ENCODE measurements at regions not wholly inside any gene's neighbourhood (a gene's known extent, or its start where the extent isn't known, plus 50 kb on each side); places are given as distances from the start of the nearest gene placed in this dataset.

DNA sequence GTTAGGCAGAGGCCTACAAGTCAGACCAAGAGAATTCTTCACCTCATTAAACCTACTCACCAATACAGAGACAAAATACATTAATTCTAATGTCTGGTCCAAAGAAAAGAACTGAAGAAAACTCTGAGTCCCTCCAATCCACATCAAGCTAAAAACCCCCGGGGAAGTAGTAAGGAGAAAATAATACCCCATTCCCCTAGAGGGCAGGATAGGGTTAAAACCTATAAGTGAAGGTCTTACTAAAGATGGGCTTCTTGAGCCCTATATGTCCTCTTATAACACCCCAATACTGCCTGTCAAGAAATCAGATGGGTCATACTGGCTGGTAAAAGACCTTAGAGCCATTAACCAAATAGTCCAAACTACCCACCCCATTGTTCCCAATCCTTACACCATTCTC lies 141.3 kb upstream of the TMEM106B start:
- H4K20me1 ChIP-seq (ENCODE audit: control insufficient read depth, insufficient read depth, low read depth, low read length): no peaks in the 10 kb centered on the region
- H3K27ac ChIP-seq (ENCODE audit: low read depth, low read length): no peak overlapping the region
- H3K4me3 ChIP-seq (ENCODE audit: low read length): no peak overlapping the region
- H3K9me2 ChIP-seq (replicated peaks; ENCODE audit: control insufficient read depth, low read length): no peaks in the 10 kb centered on the region
- H3K4me2 ChIP-seq (ENCODE audit: low read length): no peak overlapping the region
- H3K79me2 ChIP-seq (ENCODE audit: control insufficient read depth, low read length): no peaks in the 10 kb centered on the region
- H3K4me1 ChIP-seq (ENCODE audit: control insufficient read depth, low read length): no peaks in the 10 kb centered on the region
- H3K27me3 ChIP-seq (ENCODE audit: control insufficient read depth, low read length): no peaks in the 10 kb centered on the region
- TF ChIP-seq EZH2phosphoT487 (IDR thresholded peaks at IDR 0.05; ENCODE audit: borderline replicate concordance, low read length): no peak
- TF ChIP-seq, protein P1, sequence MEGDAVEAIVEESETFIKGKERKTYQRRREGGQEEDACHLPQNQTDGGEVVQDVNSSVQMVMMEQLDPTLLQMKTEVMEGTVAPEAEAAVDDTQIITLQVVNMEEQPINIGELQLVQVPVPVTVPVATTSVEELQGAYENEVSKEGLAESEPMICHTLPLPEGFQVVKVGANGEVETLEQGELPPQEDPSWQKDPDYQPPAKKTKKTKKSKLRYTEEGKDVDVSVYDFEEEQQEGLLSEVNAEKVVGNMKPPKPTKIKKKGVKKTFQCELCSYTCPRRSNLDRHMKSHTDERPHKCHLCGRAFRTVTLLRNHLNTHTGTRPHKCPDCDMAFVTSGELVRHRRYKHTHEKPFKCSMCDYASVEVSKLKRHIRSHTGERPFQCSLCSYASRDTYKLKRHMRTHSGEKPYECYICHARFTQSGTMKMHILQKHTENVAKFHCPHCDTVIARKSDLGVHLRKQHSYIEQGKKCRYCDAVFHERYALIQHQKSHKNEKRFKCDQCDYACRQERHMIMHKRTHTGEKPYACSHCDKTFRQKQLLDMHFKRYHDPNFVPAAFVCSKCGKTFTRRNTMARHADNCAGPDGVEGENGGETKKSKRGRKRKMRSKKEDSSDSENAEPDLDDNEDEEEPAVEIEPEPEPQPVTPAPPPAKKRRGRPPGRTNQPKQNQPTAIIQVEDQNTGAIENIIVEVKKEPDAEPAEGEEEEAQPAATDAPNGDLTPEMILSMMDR (IDR thresholded peaks at IDR 0.05; ENCODE audit: low read depth, low read length, poor library complexity, severe bottlenecking): no peak
- no peaks in the 10 kb centered on the region for H3K36me3 ChIP-seq (ENCODE audit: control insufficient read depth, low read length)
- no peaks in the 10 kb centered on the region for H3F3A ChIP-seq (ENCODE audit: control insufficient read depth, insufficient read depth)
- H3K9me3 ChIP-seq (ENCODE audit: control insufficient read depth, insufficient read depth, low read length): no peaks in the 10 kb centered on the region

DNA sequence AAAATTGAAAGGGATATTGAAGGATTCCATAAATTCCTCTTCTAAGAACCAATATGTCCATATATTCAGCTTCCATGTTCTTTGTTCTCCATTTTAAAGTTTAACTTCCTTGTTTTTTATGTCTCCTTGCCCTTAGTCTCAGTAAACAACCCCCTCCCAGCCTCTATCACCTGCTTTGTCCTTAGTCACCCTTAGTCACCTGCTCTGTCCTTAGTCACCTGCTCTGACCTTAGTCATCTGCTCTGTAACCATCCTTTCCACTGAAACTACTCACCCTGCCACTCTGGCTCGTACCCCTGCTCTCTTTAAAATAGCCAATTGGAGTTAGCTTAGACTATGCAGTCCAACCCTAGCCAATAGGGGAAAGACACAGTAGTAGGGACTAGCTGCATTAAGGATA lies 136.2 kb upstream of the TMEM106B start:
- peaks cover 8% of the 10 kb centered on the region; the same call in 1 of the 2 replicates for H3K9me3 ChIP-seq (ENCODE audit: control insufficient read depth, insufficient read depth, low read length)
- no peaks in the 10 kb centered on the region for H3K79me2 ChIP-seq (ENCODE audit: control insufficient read depth, low read length)
- H3K27me3 ChIP-seq (ENCODE audit: control insufficient read depth, low read length): no peaks in the 10 kb centered on the region
- no peaks in the 10 kb centered on the region for H4K20me1 ChIP-seq (ENCODE audit: control insufficient read depth, insufficient read depth, low read depth, low read length)
- no peak overlapping the region for H3K27ac ChIP-seq (ENCODE audit: low read depth, low read length)
- no peaks in the 10 kb centered on the region for H3K4me1 ChIP-seq (ENCODE audit: control insufficient read depth, low read length)
- H3K4me2 ChIP-seq (ENCODE audit: low read length): no peak overlapping the region
- H3F3A ChIP-seq (ENCODE audit: control insufficient read depth, insufficient read depth): no peaks in the 10 kb centered on the region
- no peaks in the 10 kb centered on the region for H3K9me2 ChIP-seq (replicated peaks; ENCODE audit: control insufficient read depth, low read length)
- H3K4me3 ChIP-seq (ENCODE audit: low read length): no peak overlapping the region
- no peak for TF ChIP-seq EZH2phosphoT487 (IDR thresholded peaks at IDR 0.05; ENCODE audit: borderline replicate concordance, low read length)
- TF ChIP-seq, protein P1 (IDR thresholded peaks at IDR 0.05; ENCODE audit: low read depth, low read length, poor library complexity, severe bottlenecking): no peak
- H3K36me3 ChIP-seq (ENCODE audit: control insufficient read depth, low read length): no peaks in the 10 kb centered on the region

DNA sequence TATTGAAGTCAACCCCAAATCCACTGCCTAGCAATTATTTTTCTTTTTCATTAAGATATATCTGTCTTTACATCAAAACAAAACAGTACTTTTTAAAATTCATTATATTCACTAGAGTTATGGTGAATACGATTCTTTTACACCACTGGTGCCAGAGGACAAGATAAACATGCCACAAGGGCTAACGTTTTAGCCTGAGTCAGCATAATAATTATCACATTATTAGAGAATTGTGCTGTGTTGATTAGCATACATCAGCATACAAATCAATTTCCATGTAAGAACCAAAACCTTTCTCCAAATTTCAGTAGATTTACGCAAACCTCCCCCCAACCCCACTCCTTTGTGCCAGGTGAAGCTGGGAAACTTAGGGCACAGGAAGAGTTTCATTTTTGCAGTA lies 131.1 kb upstream of the TMEM106B start:
- Histone ChIP-seq H3K27me3 (ENCODE audit: control insufficient read depth, low read length) (no peaks in the 10 kb centered on the region), H3K4me3 (ENCODE audit: low read length) (no peak overlapping the region), H4K20me1 (ENCODE audit: control insufficient read depth, insufficient read depth, low read depth, low read length) (no peaks in the 10 kb centered on the region), H3K9me2 (replicated peaks; ENCODE audit: control insufficient read depth, low read length) (no peaks in the 10 kb centered on the region), H3K27ac (ENCODE audit: low read depth, low read length) (no peak overlapping the region), H3K9me3 (ENCODE audit: control insufficient read depth, insufficient read depth, low read length) (peaks cover 8% of the 10 kb centered on the region; the same call in 1 of the 2 replicates), H3K79me2 (ENCODE audit: control insufficient read depth, low read length) (no peaks in the 10 kb centered on the region), H3F3A (ENCODE audit: control insufficient read depth, insufficient read depth) (no peaks in the 10 kb centered on the region), H3K4me2 (ENCODE audit: low read length) (no peak overlapping the region), H3K4me1 (ENCODE audit: control insufficient read depth, low read length) (no peaks in the 10 kb centered on the region), H3K36me3 (ENCODE audit: control insufficient read depth, low read length) (no peaks in the 10 kb centered on the region)
- TF ChIP-seq, protein P1 (IDR thresholded peaks at IDR 0.05; ENCODE audit: low read depth, low read length, poor library complexity, severe bottlenecking): no peak
- TF ChIP-seq EZH2phosphoT487 (IDR thresholded peaks at IDR 0.05; ENCODE audit: borderline replicate concordance, low read length): no peak

DNA sequence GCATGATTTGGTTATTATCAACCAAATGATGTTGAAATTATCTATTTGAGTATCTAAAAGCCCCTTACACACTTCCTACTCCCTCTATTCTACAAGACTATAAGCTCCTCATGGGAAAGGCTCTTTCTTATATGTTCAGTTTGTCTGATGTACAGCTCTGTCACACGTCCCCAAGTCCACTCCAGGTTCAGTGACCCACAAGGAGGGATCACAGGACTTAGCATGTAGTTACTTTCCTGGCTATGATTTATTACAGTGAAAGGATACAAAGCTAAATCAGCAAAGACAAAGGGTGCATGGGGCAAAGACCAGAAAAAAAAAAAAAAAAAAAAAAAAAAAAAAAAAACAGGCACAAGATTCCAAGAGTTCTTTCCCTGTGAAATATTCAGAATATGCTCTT lies 125.6 kb upstream of the TMEM106B start:
- H3K9me3 ChIP-seq (ENCODE audit: control insufficient read depth, insufficient read depth, low read length): no peaks in the 10 kb centered on the region
- H3K27me3 ChIP-seq (ENCODE audit: control insufficient read depth, low read length): no peaks in the 10 kb centered on the region
- no peaks in the 10 kb centered on the region for H4K20me1 ChIP-seq (ENCODE audit: control insufficient read depth, insufficient read depth, low read depth, low read length)
- H3K79me2 ChIP-seq (ENCODE audit: control insufficient read depth, low read length): no peaks in the 10 kb centered on the region
- TF ChIP-seq EZH2phosphoT487 (IDR thresholded peaks at IDR 0.05; ENCODE audit: borderline replicate concordance, low read length): no peak
- TF ChIP-seq, protein P1 (IDR thresholded peaks at IDR 0.05; ENCODE audit: low read depth, low read length, poor library complexity, severe bottlenecking): no peak
- no peak overlapping the region for H3K4me3 ChIP-seq (ENCODE audit: low read length)
- no peaks in the 10 kb centered on the region for H3K9me2 ChIP-seq (replicated peaks; ENCODE audit: control insufficient read depth, low read length)
- no peaks in the 10 kb centered on the region for H3F3A ChIP-seq (ENCODE audit: control insufficient read depth, insufficient read depth)
- H3K27ac ChIP-seq (ENCODE audit: low read depth, low read length): no peak overlapping the region
- no peaks in the 10 kb centered on the region for H3K36me3 ChIP-seq (ENCODE audit: control insufficient read depth, low read length)
- H3K4me1 ChIP-seq (ENCODE audit: control insufficient read depth, low read length): no peaks in the 10 kb centered on the region
- H3K4me2 ChIP-seq (ENCODE audit: low read length): no peak overlapping the region
